Lower leg skin (tissue), 3 donors: ENCODE measurements at regions not wholly inside any gene's neighbourhood (a gene's known extent, or its start where the extent isn't known, plus 50 kb on each side); places are given as distances from the start of the nearest gene placed in this dataset.

Experiments used
- CTCF ChIP-seq, 3 donors: fragments of 450-650 bp; IDR thresholded peaks; one replicate each; pipeline ENCODE4 v1.5.1; 2016; ENCODE audit warnings: antibody characterized with exemption in 3 of 3, mild to moderate bottlenecking in 3 of 3, moderate library complexity in 2 of 3
- POLR2A ChIP-seq, 2 donors: fragments of 450-650 bp; IDR thresholded peaks; one replicate each; pipeline ENCODE4 v1.6.1; 2016 to 2017; ENCODE audit warnings: antibody characterized with exemption in 2 of 2, mild to moderate bottlenecking in 1 of 2, moderate library complexity in 1 of 2

- TF ChIP-seq CTCF (IDR thresholded peaks at IDR 0.05) (no peak), POLR2A (IDR thresholded peaks at IDR 0.05) (no peak)
These were observed 663.6 kb upstream of the NCAM2 start for GRCh38 chr21:20334585-20334984.
